GM21447 (cell line): ENCODE measurements at regions not wholly inside any gene's neighbourhood (a gene's known extent, or its start where the extent isn't known, plus 50 kb on each side); places are given as distances from the start of the nearest gene placed in this dataset.
"Not testable (repeated sequence)": the region's sequence is repeated elsewhere in the genome, so short reads cannot be mapped to it uniquely, and the experiment has no call there.

Experiments
- ATAC-seq: cut with Tn5 transposase; IDR thresholded peaks from one replicate; pipeline ENCODE4 v1.9.1; 2021; ENCODE audit not compliant: unreplicated experiment

DNA sequence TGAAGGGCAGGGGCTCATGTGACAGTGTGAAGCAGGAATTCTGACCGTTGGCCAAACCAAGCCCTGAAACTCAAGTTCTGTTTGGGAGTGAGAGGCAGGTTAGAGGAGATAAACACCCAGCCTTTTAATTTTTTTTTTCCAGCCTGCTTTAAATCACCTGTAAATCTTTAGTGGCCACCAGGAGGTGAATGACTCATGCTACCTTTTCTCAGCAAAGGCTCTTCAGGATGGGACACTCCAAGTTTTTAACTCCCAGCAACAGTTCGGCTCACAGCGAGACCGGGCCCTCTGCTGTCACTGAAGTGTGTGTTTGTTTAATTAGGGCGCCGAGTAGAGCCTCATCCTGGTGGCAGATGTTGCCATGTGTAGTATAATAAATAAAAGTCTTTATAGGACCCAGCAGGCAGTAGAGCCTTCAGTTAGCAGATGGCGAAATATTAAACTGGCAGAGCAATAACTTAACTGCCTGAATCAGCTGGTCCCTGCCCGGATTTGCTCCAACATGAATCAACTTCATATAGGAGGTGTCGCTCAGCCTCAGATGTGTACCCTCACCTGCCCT lies 180.3 kb downstream of the NPIPA7 start:
- ATAC-seq = not testable (repeated sequence)

DNA sequence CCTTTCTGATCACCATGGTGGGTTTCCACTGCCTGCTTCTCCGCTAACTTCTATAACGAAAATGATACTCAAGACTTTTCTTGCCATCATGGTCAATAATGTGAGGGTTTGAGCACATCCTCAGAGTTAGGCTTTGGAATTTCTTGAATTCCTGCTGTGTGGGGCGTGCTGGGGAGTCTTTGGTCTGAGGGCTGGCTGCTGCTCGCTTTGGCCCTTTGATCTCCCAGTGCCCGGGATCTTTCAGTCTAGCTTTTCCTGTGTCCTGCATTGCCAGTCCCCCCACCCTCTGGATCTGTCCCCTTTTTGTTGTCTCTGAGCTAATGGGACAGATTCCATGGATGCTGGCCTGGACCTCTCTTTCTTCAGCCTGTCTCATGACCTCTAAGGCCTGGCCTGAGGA lies 182.6 kb downstream of the NPIPA7 start:
- ATAC-seq = not testable (repeated sequence)

DNA sequence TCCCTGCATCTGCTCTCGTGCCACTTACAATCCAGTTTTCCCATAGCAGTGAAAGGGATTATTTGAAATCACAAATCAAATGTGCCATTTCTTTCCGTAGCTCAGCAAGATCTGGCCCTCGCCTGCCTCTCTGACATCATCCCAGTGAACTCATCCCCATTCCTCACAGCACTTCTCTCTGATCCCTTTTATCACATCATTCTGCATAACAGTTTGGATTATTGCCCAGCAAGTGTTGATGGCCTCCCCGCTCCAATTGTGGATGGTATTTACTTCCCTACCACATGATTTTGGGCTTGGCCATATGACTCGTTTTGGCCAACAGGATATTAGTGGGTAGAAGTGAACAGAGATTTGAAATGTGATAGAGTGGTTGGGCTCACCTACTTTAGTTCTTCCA lies 185.0 kb downstream of the NPIPA7 start:
- ATAC-seq = not testable (repeated sequence)

DNA sequence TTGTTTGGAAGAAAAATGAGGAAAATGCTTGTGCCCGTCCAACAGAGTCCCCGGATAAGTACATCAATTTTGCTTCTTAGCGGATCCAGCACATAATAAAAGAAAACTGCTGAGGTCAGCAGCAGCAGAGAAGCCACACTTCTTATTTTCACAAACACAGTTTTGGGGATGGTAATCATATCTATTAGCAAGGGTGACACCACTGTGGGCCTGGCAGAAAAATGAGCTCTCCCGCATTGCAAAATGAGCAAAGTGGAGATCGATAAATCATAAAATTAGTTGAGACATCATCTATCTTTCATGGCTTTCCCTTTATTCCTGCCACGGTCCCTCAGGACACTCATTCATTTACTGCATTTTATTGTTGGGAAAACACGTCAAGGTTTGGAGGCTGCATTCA lies 186.4 kb downstream of the NPIPA7 start:
- ATAC-seq = not testable (repeated sequence)

DNA sequence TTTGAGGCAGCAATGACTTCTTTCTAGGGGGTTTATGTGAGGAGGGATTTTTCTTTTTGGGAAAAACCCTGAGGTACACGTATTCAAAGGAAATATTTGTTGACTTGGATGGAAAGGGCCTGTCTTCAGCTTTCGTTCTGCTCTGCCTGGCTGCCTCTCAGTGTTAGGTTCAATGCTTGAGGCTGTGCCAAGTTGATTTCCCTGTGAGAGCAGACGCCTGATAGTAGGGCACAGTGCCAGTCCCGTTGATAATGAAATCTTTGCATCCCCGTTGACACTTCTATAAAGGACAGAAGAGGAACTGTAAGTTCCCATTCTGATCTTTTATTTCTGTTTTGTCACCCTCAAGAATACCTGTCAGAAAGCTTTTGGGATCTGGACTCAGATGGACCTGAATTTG lies 191.1 kb downstream of the NPIPA7 start:
- not testable (repeated sequence) for ATAC-seq

DNA sequence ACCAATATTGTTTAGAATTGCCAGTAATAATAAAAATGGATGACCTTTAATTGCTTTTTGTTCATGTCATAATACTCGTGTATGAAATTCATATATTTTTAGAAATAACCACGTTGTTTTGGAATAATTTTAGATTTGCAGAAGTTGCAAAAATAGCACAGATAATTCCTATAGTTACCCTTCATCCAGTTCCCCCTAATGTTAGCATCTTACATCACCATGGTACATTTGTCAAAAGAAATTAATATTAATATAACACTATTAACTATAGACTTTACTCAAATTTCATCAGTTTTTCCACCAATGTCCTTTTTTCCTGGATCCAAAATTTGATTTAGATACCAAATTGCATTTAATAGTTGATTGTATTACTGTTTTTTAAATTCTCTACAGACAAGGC lies 191.9 kb downstream of the NPIPA7 start:
- ATAC-seq = not testable (repeated sequence)

DNA sequence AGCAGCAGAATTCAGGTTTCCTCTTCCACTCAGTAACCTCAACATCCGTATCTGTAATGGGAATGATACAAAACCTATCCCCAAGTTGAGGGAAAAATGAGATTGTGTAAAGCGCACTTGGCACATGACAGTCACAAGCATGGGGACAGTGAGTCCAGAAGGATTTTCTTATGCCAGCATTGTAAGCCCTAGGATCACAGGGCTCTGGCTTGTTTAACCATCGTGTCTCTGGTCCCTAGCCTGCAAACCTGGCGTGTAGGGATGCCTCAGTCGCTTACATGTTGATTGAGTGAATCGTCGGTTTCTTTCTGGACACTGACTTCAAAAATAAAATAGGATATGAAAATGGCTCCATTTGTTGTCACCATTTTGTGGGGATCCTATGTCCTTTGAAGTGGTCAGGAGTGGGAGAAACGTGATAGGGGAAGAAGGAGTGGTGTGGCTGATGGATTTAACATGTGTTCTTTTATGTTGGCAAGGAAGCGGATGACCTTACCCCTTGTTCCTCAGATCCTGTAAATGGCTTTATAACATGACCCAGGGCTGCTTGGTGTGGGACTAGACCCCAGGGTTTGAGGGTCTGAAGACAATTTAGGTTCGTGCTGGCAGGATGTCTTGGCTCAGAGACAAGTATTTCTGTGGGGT lies 193.3 kb downstream of the NPIPA7 start:
- not testable (repeated sequence) for ATAC-seq

DNA sequence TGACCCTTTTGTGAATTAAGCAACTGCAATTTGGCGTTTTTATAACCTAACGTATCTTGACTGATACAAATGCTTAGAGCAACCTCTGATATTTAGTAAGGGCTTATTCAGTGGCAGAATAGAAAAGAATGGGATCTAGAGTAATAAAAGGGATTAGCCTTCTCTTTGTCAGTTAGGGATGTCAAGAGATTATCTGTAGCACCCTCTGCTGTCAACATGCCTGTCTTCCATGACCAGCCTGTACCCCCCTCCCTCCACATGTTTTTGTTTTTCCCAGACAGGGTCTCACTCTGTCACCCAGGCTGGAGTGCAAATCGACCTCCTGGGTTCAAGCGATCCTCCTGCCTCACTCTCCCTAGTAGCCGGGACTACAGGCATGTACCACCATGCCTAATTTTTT lies 198.1 kb downstream of the NPIPA7 start:
- ATAC-seq = not testable (repeated sequence)

DNA sequence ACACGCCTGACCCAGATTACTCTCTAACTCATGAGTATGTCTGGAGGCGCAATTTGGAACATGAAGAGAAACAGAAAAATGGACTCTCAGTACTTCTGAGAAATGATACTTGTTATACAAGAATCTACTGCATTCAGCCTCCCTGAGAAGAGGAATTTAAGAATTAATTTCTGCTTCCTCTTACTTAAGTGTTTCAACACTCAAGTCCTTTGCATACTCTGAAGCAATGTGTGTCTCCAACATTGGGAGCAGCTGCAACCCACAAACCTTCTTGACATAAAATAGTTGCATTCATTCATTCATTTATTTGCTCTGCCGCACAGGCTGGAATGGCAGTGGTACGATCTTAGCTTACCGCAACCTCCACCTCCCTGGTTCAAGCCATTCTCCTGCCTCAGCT lies 199.8 kb downstream of the NPIPA7 start:
- no peak for ATAC-seq

DNA sequence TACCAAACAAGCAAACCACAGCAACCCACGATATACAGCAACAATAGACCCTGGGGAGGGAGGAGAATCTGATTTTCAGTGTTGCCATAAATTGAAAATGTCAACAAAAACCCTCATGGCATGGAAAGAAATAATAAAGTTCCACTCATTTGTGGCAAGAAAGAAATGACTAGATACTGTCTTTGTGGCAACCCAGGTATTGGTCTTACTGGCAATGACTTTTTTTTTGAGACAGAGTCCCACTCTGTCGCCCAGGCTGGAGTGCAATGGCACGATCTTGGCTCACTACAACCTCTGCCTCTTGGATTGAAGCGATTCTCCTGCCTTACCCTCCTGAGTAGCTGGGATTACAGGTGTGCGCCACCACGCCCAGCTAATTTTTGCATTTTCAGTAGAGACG lies 204.0 kb downstream of the NPIPA7 start:
- ATAC-seq = not testable (repeated sequence)

DNA sequence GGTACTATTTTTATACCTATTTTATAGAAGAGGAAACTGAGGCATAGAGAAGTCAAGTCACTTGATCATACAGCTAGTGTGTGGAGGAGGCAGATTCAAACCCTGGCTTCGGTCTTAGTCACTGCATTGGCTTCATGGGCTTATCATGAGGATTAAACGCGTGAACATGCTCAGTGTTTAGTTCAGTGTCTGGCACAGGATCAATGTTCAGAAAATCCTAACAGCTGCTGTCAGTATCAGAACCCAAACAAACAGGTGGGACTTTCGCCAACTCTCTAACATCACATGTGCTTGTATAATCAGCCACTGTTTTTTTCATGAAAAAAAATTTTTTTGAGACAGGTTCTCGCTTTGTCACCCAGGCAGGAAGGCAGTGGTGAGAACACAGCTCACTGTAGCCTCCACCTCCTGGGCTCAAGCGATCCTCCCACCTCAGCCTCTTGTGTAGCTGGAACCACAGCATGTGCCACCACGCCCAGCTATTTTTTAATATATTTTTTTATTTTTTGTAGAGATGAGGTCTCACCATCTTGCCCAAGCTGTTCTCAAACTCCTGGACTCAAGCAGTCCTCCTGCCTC lies 207.2 kb downstream of the NPIPA7 start:
- ATAC-seq = not testable (repeated sequence)

DNA sequence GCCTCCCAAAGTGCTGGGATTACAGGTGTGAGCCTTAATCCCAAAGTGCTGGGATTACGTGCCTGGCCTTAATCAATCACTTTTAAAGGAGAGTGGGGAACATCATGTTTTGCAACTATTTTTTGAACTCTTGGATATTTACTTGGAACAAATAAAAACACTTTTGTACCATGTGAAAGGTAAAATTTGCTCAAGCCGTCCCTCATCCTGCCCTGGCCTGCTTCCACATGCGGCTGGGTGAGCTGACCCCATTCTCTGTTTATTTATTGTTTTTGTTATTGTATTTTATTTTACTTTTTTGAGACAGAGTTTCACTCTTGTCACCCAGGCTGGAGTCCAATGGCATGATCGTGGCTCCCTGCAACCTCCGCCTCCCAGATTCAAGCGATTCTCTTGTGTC lies 208.0 kb downstream of the NPIPA7 start:
- not testable (repeated sequence) for ATAC-seq

DNA sequence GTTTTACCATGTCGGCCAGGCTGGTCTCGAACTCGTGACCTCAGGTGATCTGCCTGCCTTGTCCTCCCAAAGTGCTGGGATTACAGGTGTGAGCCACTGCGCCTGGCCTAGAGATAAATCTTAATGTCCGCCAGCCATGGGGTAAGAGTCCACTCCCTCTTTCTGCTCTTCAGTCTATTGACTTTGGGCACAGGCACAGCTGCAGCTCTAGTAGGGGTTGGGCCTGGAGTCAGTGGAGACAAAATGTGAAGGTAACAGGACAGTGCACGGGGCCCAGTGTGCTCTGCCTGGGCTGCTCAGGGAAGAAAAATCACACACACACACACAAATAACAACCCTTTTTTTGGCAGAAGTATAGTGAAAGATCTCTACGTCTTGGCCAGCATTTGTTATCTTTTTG lies 209.5 kb downstream of the NPIPA7 start:
- not testable (repeated sequence) for ATAC-seq

DNA sequence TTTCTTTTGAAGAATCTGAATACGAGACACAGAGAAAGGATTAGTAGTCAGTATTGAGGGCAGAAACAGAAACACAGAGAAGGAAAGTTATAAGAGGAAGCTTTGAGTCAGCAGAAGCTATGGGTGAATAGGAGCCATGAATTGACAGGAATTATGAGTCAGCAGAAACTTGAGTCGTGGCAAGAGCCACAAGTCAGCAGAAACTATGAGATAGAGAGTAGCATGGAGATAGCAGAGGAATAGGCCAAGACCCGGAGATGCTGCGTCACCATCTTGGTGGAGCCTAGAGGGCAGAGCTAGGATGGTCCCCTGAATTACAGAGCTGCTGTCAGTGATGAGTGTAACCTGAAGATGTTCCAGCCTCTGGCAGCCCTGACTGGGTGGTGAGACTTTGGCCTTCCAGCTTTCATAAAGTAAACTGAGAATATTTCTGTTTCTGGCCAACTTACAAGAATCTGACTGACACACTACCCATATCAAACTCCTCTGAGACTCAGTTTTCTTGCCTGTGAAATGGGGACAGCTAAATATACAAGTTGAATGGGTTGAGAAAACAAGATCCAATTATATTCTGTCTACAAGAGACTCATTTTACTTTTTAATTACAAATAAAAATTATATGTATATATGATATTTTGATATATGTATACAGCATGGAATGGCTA lies 211.8 kb downstream of the NPIPA7 start:
- ATAC-seq = not testable (repeated sequence)

DNA sequence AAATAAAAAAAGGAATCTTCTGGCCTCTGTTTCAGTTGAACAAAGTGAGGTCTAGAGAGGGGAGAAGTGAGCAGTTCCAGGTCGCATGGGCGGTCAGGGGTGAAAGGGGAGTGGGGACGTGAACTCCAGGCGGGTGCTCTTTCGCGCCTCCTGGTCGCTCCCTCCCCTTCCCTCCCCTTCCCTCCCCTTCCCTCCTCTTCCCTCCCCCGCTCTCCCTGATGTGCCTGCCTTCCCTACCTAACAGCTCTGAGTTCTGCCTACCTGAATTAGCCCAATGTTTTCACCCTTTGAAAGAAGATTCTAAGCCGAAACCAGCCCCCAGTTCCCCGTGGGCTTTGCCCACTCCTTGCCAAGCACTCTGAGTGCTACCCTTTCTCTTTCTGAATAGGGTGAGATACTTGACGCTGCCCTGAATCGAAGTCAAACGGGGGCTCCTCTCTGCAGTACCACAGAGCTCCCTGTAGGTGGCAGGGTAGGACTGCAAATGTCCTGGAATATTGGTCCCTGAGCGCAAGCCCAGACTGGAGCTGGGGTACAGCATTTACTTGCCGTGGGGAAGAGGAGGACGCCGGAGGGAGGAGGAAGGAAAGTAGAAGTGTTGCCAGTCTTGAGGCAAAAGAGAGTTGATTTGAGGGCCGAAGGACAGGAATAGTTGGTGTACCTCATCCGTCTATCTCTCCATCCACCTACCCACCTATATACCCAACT lies 214.4 kb downstream of the NPIPA7 start:
- ATAC-seq = peak; percentile 48

DNA sequence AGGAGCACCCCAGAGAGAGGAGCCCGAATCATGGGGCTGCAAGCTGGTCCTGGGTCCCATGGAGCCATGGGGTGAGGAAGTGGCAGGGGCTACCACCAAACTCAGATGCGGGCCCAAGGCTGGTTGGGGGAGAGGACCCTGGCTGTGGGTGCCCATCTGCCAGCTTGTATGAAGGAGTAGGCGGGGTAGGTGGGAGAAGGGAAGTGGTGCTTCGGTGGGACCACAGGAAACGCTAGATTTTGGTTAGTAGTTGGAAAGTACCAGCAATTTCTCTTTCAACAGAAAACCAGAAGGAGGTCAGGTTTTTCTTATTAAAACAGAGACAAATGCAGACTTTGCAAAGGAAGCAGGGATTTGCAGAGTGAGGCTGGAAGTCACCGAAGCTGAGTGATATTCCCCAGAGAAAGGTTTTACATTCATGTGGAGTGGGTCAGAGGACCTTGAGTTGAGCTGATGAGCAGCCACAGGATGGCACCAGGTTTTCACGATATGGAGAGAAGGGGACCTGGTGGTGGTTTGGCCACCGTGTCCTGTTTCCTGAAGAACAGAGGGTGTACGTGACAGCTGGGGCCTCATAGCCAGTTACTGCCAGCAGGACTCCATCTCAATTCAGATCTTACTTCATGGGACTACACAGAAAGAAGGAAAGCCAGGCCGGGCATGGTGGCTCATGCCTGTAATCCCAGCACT lies 216.2 kb downstream of the NPIPA7 start:
- peak; percentile 53 for ATAC-seq

DNA sequence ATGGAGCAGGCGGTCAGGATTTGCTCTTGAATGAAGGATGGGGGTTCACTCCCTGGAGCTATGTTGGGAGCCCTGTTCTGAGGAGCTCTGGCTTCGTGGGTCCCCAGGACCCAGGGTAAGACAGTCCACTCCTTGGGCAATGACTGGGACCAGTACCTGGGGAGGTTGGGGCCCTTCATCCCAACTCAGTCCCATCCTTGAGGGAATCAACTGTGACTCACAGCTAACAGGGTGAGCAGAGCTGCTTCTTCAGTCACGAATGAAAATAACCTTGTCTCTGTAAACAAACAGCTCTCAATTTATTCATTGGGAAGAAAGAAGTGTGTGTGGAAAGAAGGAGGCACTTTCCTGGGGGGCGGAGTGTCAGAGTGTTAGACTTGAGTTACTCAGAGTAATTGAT lies 222.3 kb downstream of the NPIPA7 start:
- ATAC-seq = not testable (repeated sequence)

DNA sequence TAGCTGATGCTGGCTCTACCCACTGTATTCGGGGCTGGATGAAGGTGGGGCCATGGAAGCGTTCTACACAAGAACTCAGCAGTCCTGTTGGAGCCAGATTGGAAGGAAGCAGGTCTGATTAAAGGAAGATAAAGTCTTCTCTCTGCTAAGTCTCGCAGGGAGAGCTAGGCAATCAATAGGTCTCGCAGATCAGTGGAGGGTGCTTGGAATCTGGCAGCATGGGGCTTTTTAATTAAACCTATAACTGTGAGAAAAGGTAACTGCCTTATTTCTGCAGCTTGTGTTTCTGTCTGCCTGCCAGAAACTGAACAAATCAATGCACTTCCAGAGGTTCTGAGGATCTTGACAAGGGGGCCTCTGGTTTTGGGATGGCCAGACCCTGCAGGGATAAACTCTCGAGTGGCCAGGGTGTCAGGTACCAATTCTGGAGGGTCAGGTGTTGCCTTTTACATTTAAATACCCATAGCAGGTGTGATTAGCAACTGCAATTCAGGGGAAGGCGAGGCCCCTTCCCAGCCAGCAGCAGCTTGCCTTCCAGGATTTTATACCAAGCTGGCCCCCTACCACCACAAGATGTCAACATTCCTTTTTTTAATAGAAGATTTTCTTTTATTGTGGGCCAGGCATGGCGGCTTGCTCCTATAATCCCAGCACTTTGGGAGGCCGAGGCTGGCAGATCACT lies 228.6 kb downstream of the NPIPA7 start:
- not testable (repeated sequence) for ATAC-seq

DNA sequence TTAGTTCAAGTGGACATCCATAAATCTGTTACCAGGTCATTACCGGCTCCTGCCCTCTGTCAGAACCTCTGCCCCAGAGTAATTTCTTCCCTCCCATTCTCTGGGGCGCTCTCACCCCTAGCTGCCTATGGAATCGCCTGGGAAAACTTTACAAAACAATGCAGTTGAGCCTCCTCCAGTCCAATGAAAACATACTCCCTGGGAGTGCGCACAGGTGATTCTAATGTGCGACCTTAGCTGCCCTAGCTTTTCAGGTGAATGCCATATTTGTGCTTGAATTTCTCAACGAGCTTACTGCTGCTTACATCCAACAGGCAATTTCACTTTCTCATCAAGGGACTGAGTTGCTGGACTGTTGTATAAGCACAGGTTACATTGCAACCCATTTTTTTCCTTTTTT lies 230.7 kb downstream of the NPIPA7 start:
- ATAC-seq = not testable (repeated sequence)

DNA sequence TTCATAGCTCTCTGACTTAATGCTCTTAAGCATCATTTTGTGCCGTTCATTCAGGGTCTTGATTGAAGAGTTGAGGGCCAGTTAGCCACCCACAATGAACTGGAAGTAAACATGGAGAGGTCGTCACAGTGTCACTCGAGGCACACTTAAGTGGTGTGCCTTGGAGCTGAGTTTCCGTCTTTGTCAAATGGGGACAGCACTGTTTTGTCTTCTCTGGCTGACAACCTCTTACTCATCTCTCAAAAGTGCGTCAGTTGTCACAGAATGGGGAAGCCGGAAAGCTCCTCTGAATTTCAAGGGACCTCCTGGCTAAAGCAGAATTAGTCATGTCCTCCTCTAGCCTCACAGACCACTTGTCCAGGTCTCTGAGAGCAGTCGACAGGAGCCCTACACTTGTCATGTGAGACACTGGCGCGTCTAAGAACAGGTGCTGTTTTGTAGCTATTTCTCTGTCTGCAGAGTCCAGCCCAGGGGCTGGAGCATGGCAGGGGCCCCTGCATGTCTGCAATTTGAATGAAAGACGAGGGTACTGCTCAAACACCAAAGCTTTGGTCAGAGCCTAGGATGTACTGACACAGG lies 231.5 kb downstream of the NPIPA7 start:
- not testable (repeated sequence) for ATAC-seq
